GM21723 (cell line): ENCODE measurements at regions not wholly inside any gene's neighbourhood (a gene's known extent, or its start where the extent isn't known, plus 50 kb on each side); places are given as distances from the start of the nearest gene placed in this dataset.
"Not testable (repeated sequence)": the region's sequence is repeated elsewhere in the genome, so short reads cannot be mapped to it uniquely, and the experiment has no call there.

Experiments used
- ATAC-seq: cut with Tn5 transposase; IDR thresholded peaks from one replicate; pipeline ENCODE4 v1.9.1; 2021; ENCODE audit warnings: mild to moderate bottlenecking, moderate library complexity; ENCODE audit not compliant: unreplicated experiment

GRCh38 chr2:16211341-16211740, 271.0 kb downstream of the MYCN start:
- no peak for ATAC-seq

- no peak for ATAC-seq
These were observed 270.5 kb downstream of the MYCN start for GRCh38 chr2:16210841-16211240.

GRCh38 chr2:16209799-16210198, 269.4 kb downstream of the MYCN start:
- ATAC-seq: no peak

GRCh38 chr2:16208921-16209320, 268.6 kb downstream of the MYCN start:
- ATAC-seq: no peak

- ATAC-seq: no peak
These were observed 268.0 kb downstream of the MYCN start for GRCh38 chr2:16208241-16208797.

GRCh38 chr2:16207611-16208010, 267.3 kb downstream of the MYCN start:
- ATAC-seq: no peak

- ATAC-seq: no peak
These were observed 266.8 kb downstream of the MYCN start for GRCh38 chr2:16207151-16207550.

GRCh38 chr2:16206191-16206944, 266.0 kb downstream of the MYCN start:
- ATAC-seq: no peak

GRCh38 chr2:16205631-16206030, 265.3 kb downstream of the MYCN start:
- no peak for ATAC-seq

GRCh38 chr2:16204886-16205620, 264.7 kb downstream of the MYCN start:
- no peak for ATAC-seq

- ATAC-seq: no peak
These were observed 263.9 kb downstream of the MYCN start for GRCh38 chr2:16204251-16204650.

GRCh38 chr2:16203691-16204090, 263.3 kb downstream of the MYCN start:
- no peak for ATAC-seq

GRCh38 chr2:16203069-16203468, 262.7 kb downstream of the MYCN start:
- no peak for ATAC-seq

- ATAC-seq: no peak
These were observed 262.1 kb downstream of the MYCN start for GRCh38 chr2:16202266-16203020.

GRCh38 chr2:16201848-16202247, 261.5 kb downstream of the MYCN start:
- no peak for ATAC-seq

- ATAC-seq: no peak
These were observed 260.3 kb downstream of the MYCN start for GRCh38 chr2:16200554-16201193.

GRCh38 chr2:16199882-16200553, 259.7 kb downstream of the MYCN start:
- no peak for ATAC-seq

GRCh38 chr2:16199241-16199640, 258.9 kb downstream of the MYCN start:
- not testable (repeated sequence) for ATAC-seq

- no peak for ATAC-seq
These were observed 258.0 kb downstream of the MYCN start for GRCh38 chr2:16198166-16198912.
